IMR-90 (cell line): ENCODE measurements at regions not wholly inside any gene's neighbourhood (a gene's known extent, or its start where the extent isn't known, plus 50 kb on each side); places are given as distances from the start of the nearest gene placed in this dataset.

Experiments used
- ATAC-seq: fragments of 200-7000 bp; cut with Tn5 transposase; 2 replicates; pipeline ENCODE4 v1.9.1; 2020; ENCODE audit warnings: low read depth, mild to moderate bottlenecking, moderate library complexity
- BruUV-seq: library from RNA; stranded (reverse); fragments of 400-500 nt; replicated peaks from 2 replicates; lab custom pipeline; 2021; lab: Mats Ljungman, UMichigan
- CTCF ChIA-PET: fragments of 300-600 bp; formaldehyde crosslinking; extraction: SDS; loops from one replicate; lab custom pipeline; 2021; ENCODE audit warnings: antibody characterized with exemption; lab: Yijun Ruan, JAX
- POLR2A ChIA-PET: fragments of 300-600 bp; sonication (Branson Sonifier 250); formaldehyde crosslinking; loops from one replicate; lab custom pipeline; 2022; ENCODE audit warnings: antibody characterized with exemption; ENCODE audit not compliant: unreplicated experiment; lab: Charles Lee
- DNase-seq: peaks from one replicate; pipeline ENCODE4 v3.0.0; 2013
- H2AFZ ChIP-seq: replicated peaks from 2 replicates; pipeline ENCODE3; 2013; ENCODE audit warnings: low read length, mild to moderate bottlenecking; ENCODE audit not compliant: poor library complexity
- H2AK5ac ChIP-seq: 2 replicates; pipeline ENCODE4 v1.6.1; 2013; ENCODE audit warnings: low read depth, low read length, inconsistent platforms
- H2AK9ac ChIP-seq: replicated peaks from 2 replicates; pipeline ENCODE3; 2013; ENCODE audit warnings: mild to moderate bottlenecking, low read depth, low read length, moderate library complexity; ENCODE audit not compliant: poor library complexity
- H2BK120ac ChIP-seq: 2 replicates; pipeline ENCODE4 v1.6.1; 2013; ENCODE audit warnings: low read depth, low read length, inconsistent platforms
- H2BK15ac ChIP-seq: 3 replicates; pipeline ENCODE4 v1.6.1; 2013; ENCODE audit warnings: low read depth, low read length, inconsistent platforms
- H2BK20ac ChIP-seq: 2 replicates; pipeline ENCODE4 v1.6.1; 2013; ENCODE audit warnings: low read depth, mild to moderate bottlenecking, inconsistent platforms, low read length, moderate library complexity
- H2BK5ac ChIP-seq: 2 replicates; pipeline ENCODE4 v1.6.1; 2013; ENCODE audit warnings: mild to moderate bottlenecking, low read depth, low read length, inconsistent platforms; ENCODE audit not compliant: poor library complexity, severe bottlenecking
- H3K14ac ChIP-seq: replicated peaks from 2 replicates; pipeline ENCODE4 v1.6.1; 2013; ENCODE audit warnings: low read depth, low read length, inconsistent platforms
- H3K18ac ChIP-seq: 2 replicates; pipeline ENCODE4 v1.6.1; 2013; ENCODE audit warnings: low read depth, low read length, control low read depth
- H3K23ac ChIP-seq: 2 replicates; pipeline ENCODE4 v1.6.1; 2013; ENCODE audit warnings: low read depth, low read length, inconsistent platforms
- H3K27ac ChIP-seq: 2 replicates; pipeline ENCODE4 v1.5.1; 2013; ENCODE audit warnings: mild to moderate bottlenecking, control low read depth, low read length; ENCODE audit not compliant: insufficient read depth
- H3K27me3 ChIP-seq: 2 replicates; pipeline ENCODE4 v1.6.1; 2013; ENCODE audit warnings: low read length; ENCODE audit not compliant: control insufficient read depth, insufficient read depth
- H3K36me3 ChIP-seq: 2 replicates; pipeline ENCODE4 v1.6.1; 2013; ENCODE audit warnings: low read length, mixed read lengths; ENCODE audit not compliant: control insufficient read depth, insufficient read depth
- H3K4ac ChIP-seq: 2 replicates; pipeline ENCODE4 v1.6.1; 2013; ENCODE audit warnings: low read depth, low read length, inconsistent platforms
- H3K4me1 ChIP-seq: 2 replicates; pipeline ENCODE4 v1.6.1; 2013; ENCODE audit warnings: low read length, mixed read lengths; ENCODE audit not compliant: control insufficient read depth, insufficient read depth
- H3K4me2 ChIP-seq: 2 replicates; pipeline ENCODE4 v1.6.1; 2013; ENCODE audit warnings: low read depth, mild to moderate bottlenecking, control low read depth, low read length, moderate library complexity
- H3K4me3 ChIP-seq: 2 replicates; pipeline ENCODE4 v1.5.1; 2013; ENCODE audit warnings: low read depth, mild to moderate bottlenecking, control low read depth, low read length, moderate library complexity; ENCODE audit not compliant: insufficient read depth
- H3K56ac ChIP-seq: 2 replicates; pipeline ENCODE4 v1.6.1; 2013; ENCODE audit warnings: low read length, inconsistent platforms; ENCODE audit not compliant: insufficient read depth; ENCODE audit errors: extremely low read depth
- H3K79me1 ChIP-seq, 2 experiments: 2 replicates each; pipeline ENCODE4 v1.6.1; 2013; ENCODE audit warnings: low read length in 2 of 2, inconsistent platforms in 1 of 2, low read depth in 1 of 2
- H3K9ac ChIP-seq: 2 replicates; pipeline ENCODE4 v1.6.1; 2013; ENCODE audit warnings: low read depth, low read length, control low read depth
- H3K9me1 ChIP-seq: 2 replicates; pipeline ENCODE4 v1.6.1; 2013; ENCODE audit warnings: low read length, inconsistent platforms; ENCODE audit not compliant: insufficient read depth
- H3K9me3 ChIP-seq: 2 replicates; pipeline ENCODE4 v1.6.1; 2013; ENCODE audit warnings: low read length; ENCODE audit not compliant: control insufficient read depth, insufficient read depth
- H4K20me1 ChIP-seq: 2 replicates; pipeline ENCODE4 v1.6.1; 2013; ENCODE audit warnings: low read length, inconsistent platforms; ENCODE audit not compliant: insufficient read depth
- H4K5ac ChIP-seq: 2 replicates; pipeline ENCODE4 v1.6.1; 2013; ENCODE audit warnings: mild to moderate bottlenecking, low read depth, low read length, control low read depth
- H4K8ac ChIP-seq, 2 experiments: 2 replicates each; pipeline ENCODE4 v1.6.1; 2013; ENCODE audit warnings: low read depth in 2 of 2, low read length in 2 of 2, control low read depth in 1 of 2, inconsistent platforms in 1 of 2
- H4K91ac ChIP-seq: 2 replicates; pipeline ENCODE4 v1.6.1; 2013; ENCODE audit warnings: low read depth, low read length, inconsistent platforms; ENCODE audit not compliant: insufficient read depth
- RCOR1 ChIP-seq: IDR thresholded peaks from 2 replicates; pipeline ENCODE4 v1.6.1; 2012; ENCODE audit warnings: mild to moderate bottlenecking, low read length, improper control_type of control experiment; ENCODE audit not compliant: insufficient replicate concordance
- WGBS, 2 experiments: methylation state at CpG; one replicate each; pipeline versions ENCODE4 v1.1.5 to v1.1.7; 2013; ENCODE audit warnings: missing lambda C conversion rate in 2 of 2; ENCODE audit not compliant: insufficient read length in 1 of 2; ENCODE audit errors: extremely low coverage in 2 of 2; 5-methylcytosine and 5-hydroxymethylcytosine counted together
- dilution Hi-C: fragments of 300-500 bp; cut with HindIII; formaldehyde crosslinking; loops from one replicate; pipeline ENCODE4 v1.14.3; 2018; ENCODE audit warnings: low sequenced_read_pairs; ENCODE audit not compliant: unreplicated experiment
- in situ Hi-C: fragments of 300-500 bp; cut with MboI; formaldehyde crosslinking; loops from 3 replicates; pipeline ENCODE4 v1.14.3; 2019; ENCODE audit warnings: low sequenced_read_pairs, inconsistent platforms, mixed read lengths
- intact Hi-C: fragments of 100-400 bp; cut with micrococcal nuclease; formaldehyde crosslinking; loops from 2 replicates; pipeline ENCODE4 v1.10.0; 2022

DNA sequence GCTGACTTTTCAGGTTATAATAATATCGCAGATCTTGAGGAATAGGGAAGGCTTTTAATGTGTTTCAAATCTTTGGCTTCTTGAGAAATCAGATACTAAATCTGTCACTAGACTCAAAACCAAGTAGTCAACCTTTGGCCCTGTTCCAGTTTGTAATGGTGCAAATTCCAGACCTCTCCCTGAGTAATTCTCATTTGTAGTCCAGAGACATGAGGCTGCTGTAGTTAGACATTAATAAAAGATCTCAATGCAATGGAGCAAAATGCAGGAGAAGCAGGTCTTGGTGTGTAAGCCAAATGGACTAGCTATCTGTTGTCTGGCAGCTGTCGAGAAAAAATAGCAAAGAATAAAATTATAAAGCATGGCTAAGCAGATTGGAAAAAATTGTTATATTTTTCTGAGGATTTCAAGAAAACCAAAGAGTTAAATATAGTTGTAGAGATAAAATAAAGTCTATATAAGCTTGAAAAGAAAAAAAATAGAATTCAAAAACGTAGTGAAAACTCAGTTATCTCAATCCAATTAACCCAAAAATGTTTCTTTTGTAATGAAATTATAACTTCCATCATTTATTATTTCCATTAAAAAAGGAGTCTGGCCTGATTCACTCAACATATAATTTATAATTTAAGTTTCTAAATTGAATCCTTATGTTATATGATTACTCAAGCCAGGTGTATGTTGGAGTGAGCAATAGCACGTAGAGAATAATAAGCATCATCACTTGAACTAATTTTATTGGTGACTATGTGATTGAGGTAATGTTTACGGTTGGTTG, 161.5 kb upstream of the ADGRB3 start:
- no peak overlapping the region for H2BK20ac ChIP-seq
- no peak overlapping the region for H4K5ac ChIP-seq
- H3K4me2 ChIP-seq = no peak overlapping the region
- no peak for TF ChIP-seq RCOR1
- ATAC-seq = no peak
- H3K18ac ChIP-seq = no peak overlapping the region
- in situ Hi-C loops = no loop called here
- no peak overlapping the region for H2BK120ac ChIP-seq
- no peak overlapping the region for H3K9ac ChIP-seq
- no peaks in the 10 kb centered on the region for H3K79me1 ChIP-seq
- dilution Hi-C loops = no loop called here
- no TSS peak for BruUV-seq
- no peak overlapping the region for H2BK5ac ChIP-seq
- no peaks in the 10 kb centered on the region for H4K20me1 ChIP-seq
- no peak overlapping the region for H2AK9ac ChIP-seq
- H2BK15ac ChIP-seq = no peak overlapping the region
- intact Hi-C loops = no loop called here
- H4K91ac ChIP-seq = no peak overlapping the region
- WGBS, 2 experiments = no CpG with 5 or more reads among the region's 5 CpGs
- H3K36me3 ChIP-seq = no peaks in the 10 kb centered on the region
- H3K56ac ChIP-seq = no peak overlapping the region
- H2AFZ ChIP-seq = no peak overlapping the region
- H3K27ac ChIP-seq = no peak overlapping the region
- CTCF ChIA-PET = no interaction called here
- POLR2A ChIA-PET = no interaction called here
- no peak overlapping the region for H4K8ac ChIP-seq
- H3K4me1 ChIP-seq = no peaks in the 10 kb centered on the region
- no peak overlapping the region for H3K4ac ChIP-seq
- 0 out of 2 replicates have a peak, but pooled peaks cover 3% of the 10 kb centered on the region for H3K9me3 ChIP-seq
- H3K4me3 ChIP-seq = no peak overlapping the region
- H2AK5ac ChIP-seq = no peak overlapping the region
- H3K27me3 ChIP-seq = no peaks in the 10 kb centered on the region
- H3K14ac ChIP-seq = no peak overlapping the region
- no peak for DNase-seq
- H3K9me1 ChIP-seq = no peaks in the 10 kb centered on the region
- no peak overlapping the region for H3K23ac ChIP-seq
